ENCODE measurements at regions not wholly inside any gene's neighbourhood (a gene's known extent, or its start where the extent isn't known, plus 50 kb on each side); places are given as distances from the start of the nearest gene placed in this dataset.
"Not testable (repeated sequence)": the region's sequence is repeated elsewhere in the genome, so short reads cannot be mapped to it uniquely, and the experiment has no call there.

DNA sequence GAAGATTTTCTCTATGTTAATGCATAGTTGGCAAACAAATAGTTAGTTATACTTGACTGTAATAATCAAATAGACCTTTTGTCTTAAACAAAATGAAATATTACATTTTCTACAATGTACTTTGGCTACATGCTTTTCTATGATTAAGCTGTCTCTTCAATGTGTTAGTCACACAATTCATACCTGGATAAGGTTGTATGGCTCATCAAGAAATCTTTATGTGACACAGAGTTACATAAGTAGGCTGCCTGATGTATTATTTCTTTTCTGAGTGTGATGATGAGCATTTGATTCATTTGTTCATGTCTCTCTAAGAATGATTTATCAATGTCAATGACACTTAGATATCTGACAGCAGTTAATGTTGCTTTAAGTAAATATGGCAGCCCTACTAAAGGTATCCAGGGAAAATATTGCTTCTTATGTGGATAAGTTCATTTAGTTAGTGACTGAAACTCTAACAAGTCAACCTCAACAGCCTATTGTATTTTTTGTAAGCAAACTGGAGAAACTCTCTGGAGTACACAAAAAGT lies 157.4 kb upstream of the SOX2 start:
- DNase-seq: no peak
- intact Hi-C loops (cut with DNase I): no loop called here

DNA sequence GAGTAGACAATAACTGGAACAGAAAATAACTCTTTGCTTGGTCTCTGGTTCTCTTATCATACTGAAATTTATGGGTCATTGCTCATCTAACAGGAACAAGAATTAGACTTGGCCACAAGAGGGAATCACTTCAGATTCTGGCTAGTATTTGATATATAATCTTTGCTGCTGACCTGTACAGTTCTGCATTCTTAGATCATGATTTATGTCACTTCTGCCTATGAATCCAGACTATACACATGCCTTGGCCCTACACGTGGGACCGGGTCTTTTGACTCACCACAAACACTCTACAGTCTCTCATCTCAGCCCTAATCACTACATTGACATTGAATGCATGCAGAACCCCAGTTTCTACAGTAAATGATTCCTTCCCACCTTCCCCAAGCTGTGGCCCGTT lies 162.5 kb upstream of the SOX2 start:
- no peak for DNase-seq
- intact Hi-C loops (cut with DNase I): no loop called here

DNA sequence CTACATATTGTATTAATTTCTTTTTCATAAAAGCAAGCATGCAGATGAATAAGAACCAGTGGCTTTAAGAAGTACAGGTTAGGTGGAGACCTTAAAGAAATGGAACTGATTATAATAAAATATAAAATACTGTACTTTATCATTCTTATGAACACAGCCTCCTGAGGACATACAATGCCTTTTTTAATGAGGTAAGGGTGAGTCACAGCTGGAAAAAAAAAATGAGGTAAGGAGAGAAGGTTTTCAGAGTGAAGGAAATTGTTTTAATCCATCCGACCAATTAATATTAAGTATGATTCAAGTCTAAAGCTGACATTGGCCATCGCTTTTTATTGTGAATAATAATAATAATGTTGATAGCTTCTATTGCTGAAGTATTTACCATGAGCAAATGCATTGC lies 170.3 kb upstream of the SOX2 start:
- DNase-seq: no peak
- intact Hi-C loops (cut with DNase I): no loop called here

DNA sequence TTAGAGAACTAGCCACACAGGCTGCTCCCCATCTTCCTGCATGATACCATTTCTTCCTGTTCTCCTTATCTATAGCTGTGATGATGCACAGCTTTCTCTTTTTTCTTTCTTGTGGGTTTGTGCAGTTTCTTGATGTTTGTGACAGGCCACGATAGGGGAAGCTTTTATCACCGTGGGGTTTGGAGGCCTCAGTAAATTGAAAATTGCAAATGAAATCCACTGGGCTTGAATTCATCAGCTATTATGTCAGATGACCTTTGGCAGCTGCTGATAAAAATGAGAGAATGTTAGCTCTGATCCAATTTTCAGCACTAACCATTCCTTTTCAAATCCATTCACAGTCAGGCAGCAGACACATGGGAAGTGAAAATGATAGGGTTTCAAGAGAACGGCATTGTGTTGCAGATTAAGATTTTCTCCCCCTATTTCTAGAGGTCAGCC lies 176.9 kb upstream of the SOX2 start:
- no peak for DNase-seq
- intact Hi-C loops (cut with DNase I): no loop called here

DNA sequence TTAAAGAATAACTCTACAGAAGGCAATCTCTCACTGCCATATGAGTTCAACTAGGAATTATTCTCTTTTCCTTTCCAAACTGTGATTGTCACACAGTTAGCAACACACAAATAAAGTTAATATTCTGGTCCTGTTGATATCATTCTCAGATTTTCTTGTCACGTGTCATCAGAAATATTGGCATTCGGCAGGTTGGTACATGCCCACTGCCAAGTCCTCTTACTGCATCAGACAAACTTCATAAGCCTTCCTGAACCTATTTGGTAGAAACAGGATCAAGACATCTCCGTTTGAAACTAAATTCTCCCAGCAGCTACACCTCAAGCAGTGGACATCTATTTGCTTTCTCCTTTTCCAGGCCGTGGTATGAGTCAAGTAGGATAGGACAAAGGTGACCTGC lies 177.9 kb upstream of the SOX2 start:
- intact Hi-C loops (cut with DNase I): no loop called here
- no peak for DNase-seq

DNA sequence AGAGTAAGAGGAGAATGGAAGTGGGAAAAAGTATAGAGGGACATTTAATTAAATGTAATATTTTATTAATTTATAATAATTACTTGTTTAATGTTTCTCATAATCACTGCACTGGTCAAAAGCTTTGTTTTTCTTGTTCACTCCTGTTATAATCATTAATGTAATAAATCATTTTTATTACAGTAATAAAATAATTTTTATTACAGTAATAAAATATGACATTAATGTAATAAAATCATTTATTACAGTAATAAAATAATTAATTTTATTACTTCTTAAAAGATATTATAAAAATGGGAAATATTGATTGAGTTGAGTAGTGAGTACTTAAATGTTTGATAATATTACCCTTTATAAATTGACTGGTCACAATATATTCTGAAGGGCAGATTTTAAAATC lies 181.1 kb upstream of the SOX2 start:
- intact Hi-C loops (cut with DNase I): no loop called here
- DNase-seq: no peak

DNA sequence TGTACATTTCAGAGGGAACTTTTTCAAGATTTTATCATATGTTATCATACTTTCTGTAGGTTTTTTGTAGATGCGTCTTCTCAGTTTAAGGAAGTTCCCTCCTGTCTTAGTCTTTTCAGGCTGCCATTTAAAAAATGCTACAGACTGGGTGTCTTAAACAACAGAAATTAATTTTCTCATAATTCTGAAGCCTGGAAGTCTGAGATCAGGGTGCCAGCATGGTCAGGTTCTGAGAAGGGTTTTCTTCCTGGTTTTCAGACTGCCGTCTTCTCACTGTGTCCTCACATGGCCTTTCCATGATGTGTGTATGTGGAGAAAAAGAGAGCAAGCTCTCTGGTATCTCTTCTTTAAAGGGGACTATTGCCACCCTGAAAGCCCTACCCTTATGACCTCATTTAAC lies 189.9 kb upstream of the SOX2 start:
- DNase-seq: no peak

DNA sequence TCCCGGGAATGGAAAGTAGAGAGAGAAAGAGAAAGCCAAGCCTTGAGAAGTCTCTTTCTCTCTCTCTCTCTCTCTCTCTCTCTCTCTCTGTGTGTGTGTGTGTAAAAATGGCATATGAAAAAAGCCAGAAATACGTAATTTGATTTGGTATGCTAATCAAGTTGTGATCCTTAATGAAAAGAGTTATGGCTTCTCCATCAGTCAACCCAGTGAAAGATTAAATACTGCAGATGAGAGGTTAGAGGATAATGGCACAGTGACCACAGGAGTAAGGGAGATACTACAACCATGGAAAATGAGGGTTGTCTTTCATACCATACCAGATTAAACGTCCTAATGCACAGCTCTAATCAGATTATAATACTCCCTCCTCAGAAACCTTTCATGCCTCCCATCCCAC lies 193.5 kb upstream of the SOX2 start:
- intact Hi-C loops (cut with DNase I): no loop called here
- DNase-seq: no peak

More for the DNA sequence above, 189.9 kb upstream of the SOX2 start:
- intact Hi-C loops (cut with DNase I): no loop called here

DNA sequence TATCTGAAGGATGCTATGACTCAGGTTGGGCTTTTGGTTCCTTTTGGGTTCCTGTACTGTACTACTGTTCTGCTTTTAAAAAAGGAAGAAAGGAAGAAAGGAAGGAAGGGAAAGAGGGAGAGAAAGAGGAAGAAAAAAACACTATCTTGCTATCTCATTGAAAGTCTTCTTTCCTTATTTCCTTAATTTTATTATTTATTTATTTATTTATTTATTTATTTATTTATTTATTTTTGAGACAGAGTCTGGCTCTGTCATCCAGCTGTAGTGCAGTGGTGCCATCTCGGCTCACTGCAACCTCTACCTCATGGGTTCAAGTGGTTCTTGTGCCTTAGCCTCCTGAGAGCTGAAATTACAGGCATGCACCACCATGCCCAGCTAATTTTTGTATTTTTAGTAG lies 198.9 kb upstream of the SOX2 start:
- intact Hi-C loops (cut with DNase I): no loop called here
- DNase-seq: no peak

DNA sequence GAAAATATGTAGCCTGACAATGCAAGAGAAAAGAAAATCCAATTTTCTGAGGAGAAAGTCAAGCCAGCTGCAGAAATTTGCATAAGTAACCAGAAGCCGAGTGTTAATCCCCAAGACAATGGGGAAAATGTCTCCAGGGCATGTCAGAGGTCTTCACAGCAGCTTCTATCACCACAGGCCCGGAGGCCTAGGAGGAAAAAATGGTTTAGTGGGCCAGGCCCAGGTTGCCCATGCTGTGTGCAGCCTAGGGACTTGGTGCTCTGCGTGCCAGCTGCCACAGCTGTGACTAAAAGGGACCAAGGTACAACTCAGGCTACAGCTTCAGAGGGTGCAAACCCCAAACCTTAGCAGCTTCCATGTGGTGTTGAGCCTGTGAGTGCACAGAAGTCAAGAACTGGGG lies 201.2 kb upstream of the SOX2 start:
- DNase-seq: no peak

DNA sequence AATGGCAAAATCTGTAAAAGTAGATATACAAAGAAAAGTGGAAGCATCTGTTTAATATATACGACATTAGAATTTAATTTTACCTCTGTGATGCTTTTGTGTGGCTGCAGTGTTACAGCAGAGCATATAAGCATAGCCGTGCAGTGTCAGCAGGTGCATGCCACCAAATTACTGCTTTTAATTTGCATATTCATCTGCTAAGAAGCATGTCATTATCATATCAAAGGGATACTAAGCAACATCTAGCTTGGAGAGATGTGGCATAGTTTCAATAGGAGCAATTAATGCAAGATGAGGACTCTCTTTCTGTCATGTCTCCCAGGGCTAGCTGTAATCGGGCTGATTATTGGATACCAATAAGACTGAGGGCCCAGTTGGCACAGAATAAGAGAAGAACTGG lies 214.4 kb upstream of the SOX2 start:
- no peak for DNase-seq
- intact Hi-C loops (cut with DNase I): no loop called here

More for the DNA sequence above, 201.2 kb upstream of the SOX2 start:
- intact Hi-C loops (cut with DNase I): no loop called here

DNA sequence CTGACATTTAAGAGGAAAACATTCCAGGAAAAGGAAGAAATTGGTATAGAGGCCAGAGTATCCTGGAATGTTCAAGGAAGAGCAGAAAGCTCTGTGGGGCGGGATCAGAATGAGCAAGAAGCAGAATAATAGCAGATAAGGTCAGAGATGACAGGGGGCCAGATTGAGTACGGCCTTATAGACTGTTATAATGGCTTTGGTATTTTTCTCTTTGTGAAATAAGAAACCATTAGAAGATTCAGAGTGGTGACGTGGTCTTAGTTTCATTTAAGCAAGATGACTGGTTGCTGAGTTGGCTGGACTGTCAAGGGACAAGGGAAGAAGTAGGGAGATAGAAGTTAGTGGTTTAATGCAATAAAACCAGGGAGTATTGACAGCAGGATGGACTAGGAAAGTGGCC lies 218.3 kb upstream of the SOX2 start:
- DNase-seq: no peak
- intact Hi-C loops (cut with DNase I): no loop called here

DNA sequence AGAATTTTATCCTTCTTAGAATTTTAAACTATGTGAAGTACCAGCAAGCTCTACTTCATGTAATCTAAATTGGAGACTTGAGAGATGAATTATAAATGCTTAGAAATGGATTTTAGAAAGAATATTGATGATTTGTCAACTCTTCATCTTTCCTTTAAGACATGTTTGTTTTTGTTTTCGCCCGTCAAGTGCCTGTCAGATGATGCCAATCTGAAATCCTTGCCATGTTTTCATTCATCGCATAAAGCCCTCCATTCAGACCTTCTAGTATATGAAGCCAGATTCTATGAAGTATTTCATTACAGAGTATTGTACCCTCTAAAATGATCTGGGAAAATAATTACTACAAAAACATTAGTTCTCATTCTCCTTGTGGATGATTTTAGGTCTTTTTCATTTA lies 223.2 kb upstream of the SOX2 start:
- DNase-seq: no peak
- intact Hi-C loops (cut with DNase I): no loop called here

DNA sequence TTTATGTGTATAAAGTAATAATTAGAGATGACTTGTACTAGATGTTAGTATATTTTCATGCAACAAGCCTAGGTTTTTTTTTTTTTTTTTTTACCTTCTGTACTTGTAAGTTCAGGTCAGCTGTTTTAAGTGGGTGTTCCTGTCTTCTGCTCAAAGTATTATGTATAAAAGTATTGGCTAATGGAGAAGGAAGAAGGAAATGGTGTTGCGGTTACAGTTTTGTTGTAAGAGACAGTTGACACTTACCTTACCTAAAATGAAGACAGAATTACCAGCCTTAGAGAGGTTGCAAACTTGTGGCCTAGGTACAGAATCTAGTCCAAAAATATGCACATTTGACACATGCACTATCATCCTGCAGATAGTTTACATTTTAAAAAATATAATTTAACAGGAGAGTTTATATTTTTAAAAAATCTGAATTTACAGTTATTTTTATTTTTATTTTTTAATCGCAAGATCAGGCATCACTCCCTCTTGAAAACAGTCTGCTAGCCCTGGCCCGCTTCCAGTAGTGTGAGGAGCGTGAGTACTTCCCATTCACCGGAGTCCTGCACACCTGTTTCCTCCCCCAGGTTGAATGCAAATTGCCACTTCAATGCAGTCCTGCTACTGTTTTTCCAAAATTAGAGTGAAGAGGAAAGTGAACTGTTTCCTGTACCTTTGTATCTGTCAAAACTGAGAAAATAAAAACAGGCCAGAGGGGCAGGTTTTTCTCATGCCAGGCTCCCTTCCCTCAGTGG lies 224.3 kb upstream of the SOX2 start:
- DNase-seq: no peak
- intact Hi-C loops (cut with DNase I): no loop called here

DNA sequence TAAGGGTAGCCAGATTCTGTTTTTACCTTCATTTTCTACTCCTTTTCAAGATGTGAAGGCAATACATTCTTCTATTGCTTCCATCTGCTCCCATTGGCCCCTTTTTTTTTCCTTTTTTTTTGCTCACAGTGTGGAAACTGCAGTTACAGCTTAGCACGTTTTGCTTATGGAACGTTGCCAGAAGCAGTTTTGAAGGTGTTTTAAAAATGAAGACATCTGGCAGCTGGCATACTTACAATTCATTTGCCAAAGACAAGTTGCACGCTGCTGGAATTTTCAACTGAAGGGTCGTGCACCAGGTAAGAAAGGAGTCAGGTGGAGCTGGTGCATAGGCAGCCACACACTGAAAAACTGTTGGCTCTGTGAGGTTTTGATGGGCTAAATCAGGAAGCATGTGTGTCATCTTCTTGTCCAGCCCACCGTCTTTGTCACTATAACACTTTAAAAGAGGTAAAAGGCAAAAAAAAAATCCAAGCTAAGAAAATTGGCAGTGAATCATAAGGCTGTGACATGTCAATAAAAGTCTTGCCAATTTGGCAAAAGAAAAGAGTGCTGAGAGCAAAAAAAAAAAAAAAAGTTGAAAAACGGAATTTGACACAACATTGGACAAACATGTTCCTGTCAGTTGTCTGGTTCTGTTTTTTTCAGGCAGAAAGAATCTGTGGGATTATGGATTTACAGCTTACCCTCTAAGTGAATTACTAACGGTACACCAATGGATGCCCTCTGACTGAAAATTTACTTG lies 225.4 kb upstream of the SOX2 start:
- intact Hi-C loops (cut with DNase I): no loop called here
- DNase-seq: no peak

DNA sequence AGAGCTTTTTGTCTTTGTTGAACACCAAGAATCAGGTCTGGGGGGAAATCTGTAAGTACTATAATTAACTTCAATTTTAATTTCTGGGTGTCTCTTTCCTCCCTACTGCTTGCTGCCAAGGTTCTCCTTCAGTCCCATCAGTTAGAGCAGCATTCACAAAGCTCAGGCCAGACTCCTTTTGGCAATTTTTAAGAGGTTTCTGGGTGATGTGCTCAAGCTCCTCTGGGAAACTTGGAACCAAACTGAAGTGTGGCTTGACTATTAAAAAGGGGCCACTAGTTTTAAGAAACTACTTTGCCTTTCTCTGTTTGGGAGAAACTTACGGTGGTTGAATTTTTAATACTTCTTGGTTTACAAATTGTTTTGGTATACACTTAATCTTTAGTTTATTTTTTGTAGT lies 227.7 kb upstream of the SOX2 start:
- no peak for DNase-seq
- intact Hi-C loops (cut with DNase I): no loop called here

DNA sequence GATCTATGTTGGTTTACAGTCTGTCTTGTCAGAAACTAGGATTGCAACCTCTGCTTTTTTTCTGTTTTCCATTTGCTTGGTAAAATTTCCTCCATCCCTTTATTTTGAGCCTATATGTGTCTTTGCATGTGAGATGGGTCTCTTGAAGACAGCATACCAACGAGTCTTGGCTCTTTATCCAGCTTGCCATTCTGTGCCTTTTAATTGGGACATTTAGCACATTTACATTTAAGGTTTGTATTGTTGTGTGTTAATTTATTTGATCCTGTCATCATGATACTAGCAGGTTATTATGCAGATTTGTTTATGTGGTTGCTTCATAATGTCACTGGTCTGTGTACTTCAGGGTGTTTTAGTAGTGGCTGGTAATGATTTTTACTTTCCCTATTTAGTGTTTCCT lies 236.6 kb upstream of the SOX2 start:
- DNase-seq; intact Hi-C loops (cut with DNase I): not testable (repeated sequence)

DNA sequence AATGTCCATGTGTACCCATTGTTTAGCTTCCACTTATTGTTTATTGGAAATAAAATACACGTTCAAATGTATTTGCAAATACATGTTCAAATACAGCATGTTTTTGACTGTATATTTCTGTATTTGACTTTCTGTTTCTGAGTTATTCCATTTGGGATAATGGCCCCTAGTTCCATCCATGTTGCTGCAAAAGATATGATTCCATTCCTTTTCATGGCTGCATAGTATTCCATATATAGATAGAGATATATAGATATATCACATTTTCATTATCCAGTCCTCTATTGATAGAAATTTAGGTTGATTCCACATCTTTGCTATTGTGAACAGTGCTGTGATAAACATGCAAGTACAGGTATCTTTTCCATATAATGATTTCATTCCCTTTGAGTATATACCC lies 241.4 kb upstream of the SOX2 start:
- intact Hi-C loops (cut with DNase I): no loop called here

DNA sequence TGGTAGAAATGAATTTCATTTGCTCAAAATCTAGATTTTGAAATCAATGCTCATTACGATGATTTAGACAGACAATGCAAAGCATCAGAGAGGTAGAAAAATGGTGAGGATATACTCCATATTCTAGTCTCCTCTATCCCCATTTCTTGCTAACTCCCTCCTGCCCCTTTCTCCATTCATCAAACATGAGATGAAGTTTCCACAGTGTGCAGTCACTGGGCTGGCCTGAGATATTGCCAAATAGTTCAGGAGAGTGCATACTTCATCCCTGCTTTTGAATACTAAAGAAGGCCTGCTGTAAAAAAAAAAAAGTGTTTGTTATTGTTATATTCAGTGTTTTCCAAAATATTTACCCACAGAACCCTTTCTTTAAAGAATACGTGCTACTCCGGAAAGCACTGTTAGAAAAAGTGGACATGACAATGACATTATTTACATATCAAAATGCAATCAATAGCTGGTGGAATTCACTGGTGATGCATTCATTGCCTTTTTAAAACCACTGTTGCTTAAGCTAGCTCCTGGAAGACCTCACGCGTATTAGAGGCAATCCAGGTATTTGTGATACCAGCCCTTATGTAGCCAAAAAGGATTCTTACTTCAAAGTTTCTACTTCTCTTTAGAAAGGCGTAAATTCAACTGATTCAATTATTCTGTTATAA lies 247.6 kb upstream of the SOX2 start:
- no peak for DNase-seq
- intact Hi-C loops (cut with DNase I): no loop called here

More for the DNA sequence above, 241.4 kb upstream of the SOX2 start:
- no peak for DNase-seq

DNA sequence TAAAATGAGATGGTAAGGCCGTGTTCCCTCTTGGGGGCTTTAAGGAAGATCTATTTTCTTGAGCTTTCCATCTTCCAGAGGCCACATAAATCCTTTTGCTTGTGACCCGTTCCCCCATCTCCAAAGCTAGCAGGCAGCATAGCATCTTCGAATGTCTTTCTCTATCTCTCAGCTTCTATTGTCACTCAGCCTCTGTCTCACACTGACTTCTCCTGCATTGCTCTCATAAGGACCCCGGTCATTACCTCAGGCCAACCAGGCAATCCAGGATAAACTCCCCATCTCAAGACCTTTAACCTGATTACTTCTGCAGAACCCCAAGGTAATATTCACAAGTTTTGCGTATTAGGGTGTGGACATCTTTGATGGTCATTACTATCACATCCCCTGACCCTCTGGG lies 250.3 kb upstream of the SOX2 start:
- intact Hi-C loops (cut with DNase I): no loop called here
- DNase-seq: no peak

DNA sequence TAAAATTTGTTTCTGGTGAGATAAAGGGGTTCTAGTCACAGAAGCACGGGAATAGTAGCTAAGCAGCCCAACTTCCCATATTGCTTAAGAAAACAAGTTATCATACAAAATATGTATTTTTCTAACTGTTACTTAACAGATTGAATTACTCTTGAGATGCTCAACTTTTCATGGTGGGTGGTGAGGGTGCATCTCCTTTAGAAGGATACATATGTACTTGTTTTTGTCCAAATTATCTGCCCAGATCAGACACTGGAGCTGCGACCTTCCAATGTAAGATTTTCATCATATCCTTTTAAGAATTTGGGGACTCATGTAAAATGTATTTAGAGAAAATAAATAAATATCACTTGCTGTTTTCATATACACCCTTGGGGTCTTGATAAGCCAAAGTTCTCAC lies 252.2 kb upstream of the SOX2 start:
- intact Hi-C loops (cut with DNase I): loop anchor here (1.0 to 5.0 kb wide), 2 partner anchors 103 to 240 kb away; no protein-coding TSS in a partner anchor
- no peak for DNase-seq
